Astrocyte of the cerebellum (primary cell): ENCODE measurements at regions not wholly inside any gene's neighbourhood (a gene's known extent, or its start where the extent isn't known, plus 50 kb on each side); places are given as distances from the start of the nearest gene placed in this dataset.

Source experiments
- DNase-seq: peaks from one replicate; pipeline ENCODE4 v3.0.0-alpha.2; 2011; ENCODE audit warnings: low read depth
- H3K4me3 ChIP-seq: 2 replicates; pipeline ENCODE4 v1.5.1; 2011; ENCODE audit warnings: mild to moderate bottlenecking, low read depth, low read length, moderate library complexity
- in situ Hi-C: cut with HindIII; loops from 2 replicates; pipeline ENCODE4 v1.10.0; 2017; ENCODE audit warnings: low sequenced_read_pairs
- TF ChIP-seq, protein P1 (sequence below): IDR thresholded peaks from 2 replicates; pipeline ENCODE4 v1.5.1; 2012; ENCODE audit warnings: low read length, low read depth, moderate library complexity, mild to moderate bottlenecking; ENCODE audit errors: missing control alignments

DNA sequence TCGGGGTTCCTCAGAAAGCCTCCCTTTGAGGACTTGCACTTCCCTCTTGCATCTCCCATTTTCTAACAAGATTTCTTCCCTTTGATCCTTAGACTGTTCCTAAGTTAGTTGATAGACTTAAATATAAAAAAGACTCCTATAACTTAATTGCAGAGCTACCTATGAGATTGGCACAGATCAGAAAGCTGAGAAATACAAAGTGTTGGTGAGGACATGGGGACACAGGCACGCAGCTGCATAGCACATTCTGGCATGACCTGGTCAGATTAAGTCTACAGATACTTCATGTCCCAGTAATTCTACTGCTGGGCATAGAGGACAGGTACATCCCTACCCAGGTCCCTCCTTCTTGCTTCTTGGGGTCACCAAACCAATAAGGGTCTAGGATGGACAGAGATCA is 141.7 kb upstream of the LHX5 start:
- in situ Hi-C loops, result no loop called here
- H3K4me3 ChIP-seq, result no peak overlapping the region
- no peak for DNase-seq
- TF ChIP-seq, protein P1, sequence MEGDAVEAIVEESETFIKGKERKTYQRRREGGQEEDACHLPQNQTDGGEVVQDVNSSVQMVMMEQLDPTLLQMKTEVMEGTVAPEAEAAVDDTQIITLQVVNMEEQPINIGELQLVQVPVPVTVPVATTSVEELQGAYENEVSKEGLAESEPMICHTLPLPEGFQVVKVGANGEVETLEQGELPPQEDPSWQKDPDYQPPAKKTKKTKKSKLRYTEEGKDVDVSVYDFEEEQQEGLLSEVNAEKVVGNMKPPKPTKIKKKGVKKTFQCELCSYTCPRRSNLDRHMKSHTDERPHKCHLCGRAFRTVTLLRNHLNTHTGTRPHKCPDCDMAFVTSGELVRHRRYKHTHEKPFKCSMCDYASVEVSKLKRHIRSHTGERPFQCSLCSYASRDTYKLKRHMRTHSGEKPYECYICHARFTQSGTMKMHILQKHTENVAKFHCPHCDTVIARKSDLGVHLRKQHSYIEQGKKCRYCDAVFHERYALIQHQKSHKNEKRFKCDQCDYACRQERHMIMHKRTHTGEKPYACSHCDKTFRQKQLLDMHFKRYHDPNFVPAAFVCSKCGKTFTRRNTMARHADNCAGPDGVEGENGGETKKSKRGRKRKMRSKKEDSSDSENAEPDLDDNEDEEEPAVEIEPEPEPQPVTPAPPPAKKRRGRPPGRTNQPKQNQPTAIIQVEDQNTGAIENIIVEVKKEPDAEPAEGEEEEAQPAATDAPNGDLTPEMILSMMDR, result no peak

DNA sequence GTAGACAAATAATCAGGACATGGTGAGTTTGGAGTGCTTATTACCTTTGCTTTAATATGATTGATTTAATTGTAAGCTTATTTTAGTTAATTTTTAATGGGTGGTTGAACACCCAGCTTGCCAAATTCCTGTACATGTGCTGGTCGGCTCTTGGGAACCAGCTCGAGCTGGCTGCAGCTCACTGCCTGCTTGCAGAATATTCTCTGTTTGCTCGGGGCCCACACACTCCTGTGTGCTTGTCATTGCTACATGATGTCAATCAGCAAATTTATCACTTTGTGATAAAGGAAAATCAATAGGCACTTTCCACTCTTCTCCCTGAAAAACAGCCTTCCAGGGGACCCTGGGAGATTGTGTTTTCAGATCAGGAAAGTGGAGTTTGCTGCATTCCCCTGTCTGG is 141.1 kb upstream of the LHX5 start:
- TF ChIP-seq, protein P1, result no peak
- H3K4me3 ChIP-seq, result no peak overlapping the region
- DNase-seq, result no peak
- in situ Hi-C loops, result no loop called here

DNA sequence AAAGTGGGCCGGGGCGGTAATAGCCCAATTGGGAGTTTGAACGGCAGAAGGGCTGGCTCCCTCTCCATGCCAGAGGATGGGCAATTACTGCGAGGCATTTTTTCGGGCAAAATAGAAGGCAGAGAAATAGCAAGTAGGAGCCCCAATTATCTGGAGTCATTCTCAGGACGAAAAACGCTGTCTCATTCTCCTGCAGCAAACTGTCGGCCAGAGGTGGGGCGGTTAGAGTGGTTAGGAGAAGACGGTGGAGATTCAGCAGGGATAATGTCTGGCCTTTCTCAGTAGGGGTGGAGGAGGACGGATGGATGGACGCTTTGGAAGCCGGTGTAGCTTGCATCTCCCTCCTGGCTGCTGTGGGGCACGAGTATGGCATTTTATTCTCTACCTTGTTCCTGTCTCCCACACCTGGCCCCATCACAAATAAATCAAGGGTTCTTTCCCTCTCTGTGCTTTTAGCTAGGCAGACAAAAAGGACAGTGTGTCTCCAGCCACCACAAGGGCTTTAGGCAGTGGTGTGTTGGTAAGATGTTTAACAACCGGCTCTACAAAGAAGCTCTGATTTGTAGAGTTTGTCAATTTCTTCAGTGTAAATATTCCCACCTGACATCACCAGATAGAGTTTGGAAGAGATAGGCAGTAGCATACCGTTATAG is 140.5 kb upstream of the LHX5 start:
- TF ChIP-seq, protein P1, result no peak
- H3K4me3 ChIP-seq, result no peak overlapping the region
- in situ Hi-C loops, result no loop called here
- DNase-seq, result no peak

DNA sequence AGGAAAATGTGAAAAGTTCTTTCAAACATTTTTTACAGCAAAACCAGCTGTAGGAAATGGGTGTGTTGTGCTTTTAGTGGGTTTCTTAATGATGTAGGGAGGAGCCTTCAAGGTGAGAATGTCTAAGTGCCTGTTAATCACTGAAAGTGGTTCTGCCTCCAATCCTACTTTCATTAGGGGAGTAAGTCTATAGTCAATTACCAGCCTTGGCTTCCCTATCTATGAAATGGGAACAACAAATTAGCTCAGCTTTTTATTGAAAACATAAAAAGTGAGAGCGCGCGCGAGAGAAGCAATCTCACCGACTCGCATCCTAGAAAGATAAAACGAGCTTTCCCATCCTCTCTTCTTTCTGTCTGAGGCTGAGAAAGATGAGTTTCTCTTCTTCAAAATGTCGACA is 140.0 kb upstream of the LHX5 start:
- in situ Hi-C loops, result no loop called here
- H3K4me3 ChIP-seq, result no peak overlapping the region
- TF ChIP-seq, protein P1, result no peak
- no peak for DNase-seq

DNA sequence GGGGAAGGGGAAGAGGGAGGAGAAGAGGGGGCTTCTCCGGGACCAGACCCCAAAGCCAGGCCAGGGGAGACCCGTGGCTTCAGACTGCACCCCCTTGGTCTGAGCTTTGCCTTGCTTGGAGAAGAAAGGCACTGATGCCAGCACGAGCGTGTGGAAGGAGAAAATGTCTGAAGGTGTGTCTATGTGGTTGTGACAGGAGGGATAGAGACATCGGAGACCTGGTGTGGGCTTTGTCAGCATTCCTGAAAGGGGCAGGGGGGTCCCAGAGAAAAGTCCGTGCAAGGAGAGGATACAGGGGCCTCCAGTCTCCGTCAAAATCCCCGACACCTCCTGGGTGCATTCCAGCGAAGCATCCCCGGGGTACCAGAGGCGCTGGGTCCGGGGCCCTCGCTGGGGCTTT is 139.0 kb upstream of the LHX5 start:
- TF ChIP-seq, protein P1, result no peak
- DNase-seq, result no peak

DNA sequence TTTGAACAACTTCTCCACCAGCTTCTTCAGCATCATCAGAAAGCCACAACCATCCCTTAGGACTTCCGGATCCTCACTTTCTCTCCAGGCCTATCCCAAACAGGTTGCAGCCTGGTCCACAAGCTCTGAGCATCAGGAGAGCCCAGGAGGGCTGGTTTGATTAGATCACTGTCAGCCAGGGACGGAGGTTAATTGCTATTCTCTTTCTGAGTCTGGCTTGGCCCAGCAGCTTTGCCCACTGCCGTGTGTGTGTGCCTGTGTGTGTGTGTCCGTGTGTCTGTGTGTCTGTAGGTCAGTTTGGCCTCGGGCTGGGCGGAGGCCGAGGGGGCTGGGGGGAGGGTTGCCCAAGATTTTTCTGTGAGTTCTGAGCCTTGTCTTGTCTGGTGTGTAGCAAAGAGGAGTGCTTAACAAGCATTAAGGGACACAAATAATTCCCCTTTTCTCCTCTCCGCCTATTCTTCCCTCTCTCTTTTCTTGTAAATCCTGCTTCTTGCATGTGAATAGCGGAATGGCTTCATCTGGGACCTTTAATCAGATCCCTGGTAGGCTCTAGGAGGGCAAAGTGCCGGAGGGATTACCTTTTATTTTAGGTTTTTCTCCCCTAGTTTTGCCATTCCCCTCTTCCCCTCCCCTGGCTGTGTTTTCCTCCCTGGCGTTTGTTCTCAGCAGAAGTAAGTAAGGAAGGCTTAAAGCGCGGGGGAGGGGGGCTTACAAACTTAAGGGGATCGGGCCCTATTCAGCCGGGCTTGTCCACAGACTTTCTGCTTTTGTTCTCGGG is 138.2 kb upstream of the LHX5 start:
- in situ Hi-C loops, result no loop called here
- no peak overlapping the region for H3K4me3 ChIP-seq
- TF ChIP-seq, protein P1, result no peak
- no peak for DNase-seq

More for the DNA sequence above, 139.0 kb upstream of the LHX5 start:
- in situ Hi-C loops, result no loop called here
- no peak overlapping the region for H3K4me3 ChIP-seq
